Smooth muscle cell (in vitro differentiated cells): ENCODE measurements at regions not wholly inside any gene's neighbourhood (a gene's known extent, or its start where the extent isn't known, plus 50 kb on each side); places are given as distances from the start of the nearest gene placed in this dataset.

Experiments used
- DNase-seq: peaks from one replicate; lab custom pipeline; 2025; ENCODE audit not compliant: unreplicated experiment; lab: John Stamatoyannopoulos, UW
- H2AFZ ChIP-seq: fragments of 200-600 bp; sonication (generic); 2 replicates; pipeline ENCODE4 v1.6.0; 2016; ENCODE audit warnings: antibody characterized with exemption, low read depth, mild to moderate bottlenecking
- H3F3A ChIP-seq: fragments of 200-600 bp; sonication (generic); 2 replicates; pipeline ENCODE4 v1.6.0; 2017; ENCODE audit warnings: antibody characterized with exemption, low read depth
- H3K27ac ChIP-seq: fragments of 200-600 bp; sonication (generic); 2 replicates; pipeline ENCODE4 v1.5.1; 2016; ENCODE audit warnings: low read depth, mild to moderate bottlenecking
- H3K27me3 ChIP-seq: fragments of 200-600 bp; sonication (generic); 2 replicates; pipeline ENCODE4 v1.6.1; 2016; ENCODE audit warnings: low read depth, mild to moderate bottlenecking
- H3K36me3 ChIP-seq: fragments of 200-600 bp; sonication (generic); 2 replicates; pipeline ENCODE4 v1.5.1; 2016; ENCODE audit warnings: low read depth
- H3K4me1 ChIP-seq: fragments of 200-600 bp; sonication (generic); 2 replicates; pipeline ENCODE4 v1.5.1; 2016; ENCODE audit warnings: low read depth
- H3K4me2 ChIP-seq: fragments of 200-600 bp; sonication (generic); 2 replicates; pipeline ENCODE4 v1.6.0; 2016; ENCODE audit warnings: mild to moderate bottlenecking
- H3K4me3 ChIP-seq: fragments of 200-600 bp; sonication (generic); 2 replicates; pipeline ENCODE4 v1.5.1; 2016; ENCODE audit warnings: mild to moderate bottlenecking
- H3K79me2 ChIP-seq: fragments of 200-600 bp; sonication (generic); 2 replicates; pipeline ENCODE4 v1.6.0; 2016; ENCODE audit warnings: low read depth, mild to moderate bottlenecking
- H3K9ac ChIP-seq: fragments of 200-600 bp; sonication (generic); 2 replicates; pipeline ENCODE4 v1.6.0; 2016; ENCODE audit warnings: low read depth
- H3K9me3 ChIP-seq: fragments of 200-600 bp; sonication (generic); replicated peaks from 2 replicates; pipeline ENCODE4 v1.5.1; 2016; ENCODE audit warnings: low read depth
- H4K20me1 ChIP-seq: fragments of 200-600 bp; sonication (generic); 2 replicates; pipeline ENCODE4 v1.6.0; 2016; ENCODE audit warnings: low read depth
- CTCF ChIP-seq: fragments of 200-600 bp; sonication (generic); IDR thresholded peaks from 2 replicates; pipeline ENCODE4 v1.5.1; 2017; ENCODE audit warnings: borderline replicate concordance, mild to moderate bottlenecking, antibody characterized with exemption; ENCODE audit not compliant: insufficient read depth, poor library complexity, severe bottlenecking
- WGBS: methylation state at CpG from one replicate; pipeline ENCODE4 v1.1.7; 2016; ENCODE audit warnings: low lambda C conversion rate; 5-methylcytosine and 5-hydroxymethylcytosine counted together

GRCh38 chr12:43114316-43114715 lies 437.7 kb downstream of the ADAMTS20 start:
- WGBS = 97% methylated on average over 3 of the region's 3 CpGs
- Histone ChIP-seq H3K9ac (no peak overlapping the region), H3K4me3 (no peak overlapping the region), H3F3A (peaks cover 13% of the 10 kb centered on the region), H3K4me2 (no peak overlapping the region), H3K27me3 (no peaks in the 10 kb centered on the region), H3K79me2 (peaks cover 6% of the 10 kb centered on the region), H3K27ac (peak overlapping the region; percentile 98), H3K9me3 (no peaks in the 10 kb centered on the region), H2AFZ (peak overlapping the region; percentile 3), H3K4me1 (peaks cover 21% of the 10 kb centered on the region), H3K36me3 (no peaks in the 10 kb centered on the region), H4K20me1 (no peaks in the 10 kb centered on the region)
- TF ChIP-seq CTCF = no peak
- DNase-seq = no peak

- no peaks in the 10 kb centered on the region for H3K36me3 ChIP-seq
- H2AFZ ChIP-seq = no peak overlapping the region
- peak overlapping the region; percentile 80 for H3K4me2 ChIP-seq
- H4K20me1 ChIP-seq = no peaks in the 10 kb centered on the region
- H3K27ac ChIP-seq = peak overlapping the region; percentile 98
- peaks cover 6% of the 10 kb centered on the region for H3K79me2 ChIP-seq
- no peaks in the 10 kb centered on the region for H3K9me3 ChIP-seq
- H3K9ac ChIP-seq = peak overlapping the region; percentile 63
- H3K4me1 ChIP-seq = peaks cover 21% of the 10 kb centered on the region
- TF ChIP-seq CTCF = no peak
- H3K4me3 ChIP-seq = no peak overlapping the region
- no peak for DNase-seq
- 82% methylated on average over 4 of the region's 4 CpGs for WGBS
- H3K27me3 ChIP-seq = no peaks in the 10 kb centered on the region
- peaks cover 13% of the 10 kb centered on the region for H3F3A ChIP-seq
Measured at GRCh38 chr12:43113616-43114015, 438.4 kb downstream of the ADAMTS20 start.

GRCh38 chr12:43113135-43113534 lies 438.9 kb downstream of the ADAMTS20 start:
- Histone ChIP-seq H2AFZ (no peak overlapping the region), H3K27me3 (no peaks in the 10 kb centered on the region), H3K4me3 (no peak overlapping the region), H3K79me2 (peaks cover 6% of the 10 kb centered on the region), H4K20me1 (no peaks in the 10 kb centered on the region), H3K36me3 (no peaks in the 10 kb centered on the region), H3K4me2 (peak overlapping the region; percentile 80), H3K27ac (peak overlapping the region; percentile 98), H3K4me1 (peaks cover 21% of the 10 kb centered on the region), H3F3A (peaks cover 13% of the 10 kb centered on the region), H3K9me3 (no peaks in the 10 kb centered on the region), H3K9ac (peak overlapping the region; percentile 84)
- no peak for DNase-seq
- whole genome bisulfite sequencing = 11% methylated on average over 2 of the region's 2 CpGs
- TF ChIP-seq CTCF = peak; percentile 27
